Neural progenitor cell (in vitro differentiated cells): ENCODE measurements at regions not wholly inside any gene's neighbourhood (a gene's known extent, or its start where the extent isn't known, plus 50 kb on each side); places are given as distances from the start of the nearest gene placed in this dataset.

Source experiments
- CTCF ChIP-seq: fragments of 200-600 bp; sonication (generic); IDR thresholded peaks from 2 replicates; pipeline ENCODE4 v1.5.1; 2017; ENCODE audit warnings: antibody characterized with exemption, mild to moderate bottlenecking
- EZH2 ChIP-seq: fragments of 200-600 bp; sonication (generic); IDR thresholded peaks from 2 replicates; pipeline ENCODE4 v1.6.1; 2017; ENCODE audit warnings: antibody characterized with exemption, mild to moderate bottlenecking, moderate library complexity
- EZH2phosphoT487 ChIP-seq: fragments of 200-600 bp; sonication (generic); IDR thresholded peaks from 2 replicates; pipeline ENCODE4 v1.6.1; 2017; ENCODE audit warnings: antibody characterized with exemption

- TF ChIP-seq CTCF (no peak), EZH2phosphoT487 (no peak), EZH2 (no peak)
Observed at GRCh38 chrX:6885396-6885795, 262.1 kb upstream of the STS start.
